ENCODE measurements at regions not wholly inside any gene's neighbourhood (a gene's known extent, or its start where the extent isn't known, plus 50 kb on each side); places are given as distances from the start of the nearest gene placed in this dataset.

DNA sequence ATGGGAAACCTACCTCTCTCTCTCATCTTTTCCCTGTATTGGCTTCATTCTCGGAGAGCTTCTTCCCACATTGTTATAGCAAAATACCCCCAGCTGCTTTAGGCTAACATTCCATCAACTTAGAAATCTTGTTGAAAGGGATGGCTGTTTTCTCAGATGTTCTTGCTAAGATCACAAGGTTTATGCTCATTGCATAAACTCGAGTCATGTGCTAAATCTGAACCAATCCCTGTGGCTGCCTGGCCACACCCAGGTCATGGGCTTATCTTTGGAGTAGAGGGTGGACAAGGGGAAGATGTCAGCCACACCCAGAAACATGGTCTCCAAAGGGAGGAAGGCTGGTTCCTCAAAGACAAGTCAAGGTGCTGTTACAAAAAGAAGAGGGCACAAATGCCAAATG lies 150.6 kb upstream of the UMPS start (continued):
- TF ChIP-seq CHD7 (IDR thresholded peaks at IDR 0.05; ENCODE audit: insufficient replicate concordance, low read length) = no peak
- no peak for TF ChIP-seq SIRT6 (IDR thresholded peaks at IDR 0.05; ENCODE audit: low read length)
